Endothelial cell of umbilical vein (primary cell): ENCODE measurements at regions not wholly inside any gene's neighbourhood (a gene's known extent, or its start where the extent isn't known, plus 50 kb on each side); places are given as distances from the start of the nearest gene placed in this dataset.

Experiments used
- BruUV-seq: library from RNA; stranded (reverse); fragments of 400-500 nt; replicated peaks from 2 replicates; lab custom pipeline; 2021; lab: Mats Ljungman, UMichigan
- CTCF ChIA-PET: fragments of 300-600, 350-600 bp; sonication (Branson Sonifier 250); formaldehyde crosslinking; loops from one replicate; lab custom pipeline; 2021; ENCODE audit warnings: antibody characterized with exemption, inconsistent platforms; lab: Charles Lee
- POLR2A ChIA-PET: fragments of 300-600, 350-600 bp; sonication (Branson Sonifier 250); formaldehyde crosslinking; loops from one replicate; lab custom pipeline; 2021; ENCODE audit warnings: antibody characterized with exemption, inconsistent platforms; lab: Charles Lee
- DNase-seq: peaks from one replicate; pipeline ENCODE4 v3.0.0-alpha.2; 2011; ENCODE audit warnings: low read depth, low spot score
- FAIRE-seq: peaks from 2 replicates; lab custom pipeline; 2011; peaks lifted over from hg19 to GRCh38; lab: Jason Lieb, UNC
- H2AFZ ChIP-seq: 2 replicates; pipeline ENCODE4 v1.6.0; 2012; ENCODE audit warnings: low read depth, low read length, control low read depth, inconsistent platforms
- H3K27ac ChIP-seq: 2 replicates; pipeline ENCODE4 v1.5.1; 2011; ENCODE audit warnings: low read depth, mild to moderate bottlenecking, control low read depth, low read length, moderate library complexity; ENCODE audit not compliant: insufficient read depth
- H3K27me3 ChIP-seq, 2 experiments: 2 replicates each; pipeline versions ENCODE4 v1.6.0 to v1.6.1; 2011; ENCODE audit warnings: low read length in 2 of 2, mixed read lengths in 1 of 2; ENCODE audit not compliant: control insufficient read depth in 2 of 2, insufficient read depth in 2 of 2
- H3K36me3 ChIP-seq, 2 experiments: 2 replicates in 1 of 2; 3 replicates in 1 of 2; pipeline ENCODE4 v1.5.1; 2011; ENCODE audit warnings: low read length in 2 of 2, mild to moderate bottlenecking in 1 of 2, moderate library complexity in 1 of 2; ENCODE audit not compliant: control insufficient read depth in 2 of 2, insufficient read depth in 2 of 2; ENCODE audit errors: extremely low read depth in 1 of 2
- H3K4me1 ChIP-seq: 3 replicates; pipeline ENCODE4 v1.5.1; 2011; ENCODE audit warnings: mild to moderate bottlenecking, low read length; ENCODE audit not compliant: control insufficient read depth, insufficient read depth; ENCODE audit errors: extremely low read depth
- H3K4me2 ChIP-seq: 2 replicates; pipeline ENCODE4 v1.6.1; 2011; ENCODE audit warnings: low read length, control low read depth, mixed read lengths; ENCODE audit not compliant: insufficient read depth
- H3K4me3 ChIP-seq, 3 experiments: fragments of 200-600 bp in 1 of 3; sonication (generic), shearing (Covaris generic) in 1 of 3; replicated peaks in 1 of 3; 2 replicates each; pipeline ENCODE4 v1.5.1; 2011 to 2016; ENCODE audit warnings: control low read depth in 3 of 3, low read length in 3 of 3, mild to moderate bottlenecking in 2 of 3, inconsistent platforms in 1 of 3, low read depth in 1 of 3, moderate library complexity in 1 of 3; ENCODE audit not compliant: insufficient read depth in 1 of 3
- H3K79me2 ChIP-seq: 2 replicates; pipeline ENCODE4 v1.6.0; 2012; ENCODE audit warnings: low read length, inconsistent platforms; ENCODE audit not compliant: control insufficient read depth, insufficient read depth
- H3K9ac ChIP-seq: replicated peaks from 2 replicates; pipeline ENCODE3; 2011; ENCODE audit warnings: low read length, control low read depth; ENCODE audit not compliant: insufficient read depth; ENCODE audit errors: extremely low read depth
- H3K9me1 ChIP-seq: replicated peaks from 3 replicates; pipeline ENCODE4 v1.6.0; 2011; ENCODE audit warnings: mild to moderate bottlenecking, low read length; ENCODE audit not compliant: control insufficient read depth, insufficient read depth; ENCODE audit errors: extremely low read depth
- H3K9me3 ChIP-seq: replicated peaks from 2 replicates; pipeline ENCODE4 v1.5.1; 2012; ENCODE audit warnings: low read length, inconsistent platforms; ENCODE audit not compliant: control insufficient read depth, insufficient read depth
- H4K20me1 ChIP-seq: replicated peaks from 2 replicates; pipeline ENCODE3; 2011; ENCODE audit warnings: mild to moderate bottlenecking, low read length; ENCODE audit not compliant: control insufficient read depth, insufficient read depth; ENCODE audit errors: extremely low read depth
- EZH2 ChIP-seq: IDR thresholded peaks from 2 replicates; pipeline ENCODE4 v1.6.1; 2012; ENCODE audit warnings: borderline replicate concordance, low read depth, mild to moderate bottlenecking, moderate library complexity, low read length, inconsistent platforms; ENCODE audit not compliant: severe bottlenecking
- FOS ChIP-seq: IDR thresholded peaks from 2 replicates; pipeline ENCODE4 v1.6.1; 2011; ENCODE audit warnings: mild to moderate bottlenecking, low read length, moderate library complexity, borderline replicate concordance; ENCODE audit not compliant: insufficient read depth
- GATA2 ChIP-seq: IDR thresholded peaks from 2 replicates; pipeline ENCODE4 v1.7.0; 2011; ENCODE audit warnings: low read depth, mild to moderate bottlenecking, moderate library complexity, mixed read lengths, low read length; ENCODE audit not compliant: insufficient read length, insufficient read depth
- JUN ChIP-seq: IDR thresholded peaks from 2 replicates; pipeline ENCODE4 v1.6.1; 2011; ENCODE audit warnings: borderline replicate concordance, low read depth; ENCODE audit not compliant: insufficient read length, insufficient read depth
- MYC ChIP-seq: IDR thresholded peaks from one replicate; pipeline ENCODE4 v1.6.1; 2011; ENCODE audit warnings: mild to moderate bottlenecking, low read depth, low read length
- POLR2A ChIP-seq: IDR thresholded peaks from 2 replicates; pipeline ENCODE4 v1.6.1; 2012; ENCODE audit warnings: low read depth, mild to moderate bottlenecking, control low read depth, low read length
- POLR2AphosphoS5 ChIP-seq: IDR thresholded peaks from 2 replicates; pipeline ENCODE4 v1.6.1; 2012; ENCODE audit warnings: low read depth, mild to moderate bottlenecking, control low read depth, low read length, moderate library complexity; ENCODE audit not compliant: insufficient read depth
- dilution Hi-C: fragments of 300-500 bp; cut with MboI; formaldehyde crosslinking; loops from one replicate; pipeline ENCODE4 v1.15.0; 2019; ENCODE audit warnings: low sequenced_read_pairs; ENCODE audit not compliant: extremely low pct_ligation_motif_present
- intact Hi-C: fragments of 100-400 bp; cut with micrococcal nuclease; formaldehyde crosslinking; loops from one replicate; pipeline ENCODE4 v1.10.0; 2022
- TF ChIP-seq, protein P1 (sequence below): IDR thresholded peaks from 2 replicates; pipeline ENCODE4 v1.6.1; 2011; ENCODE audit not compliant: insufficient read depth, insufficient read length
- TF ChIP-seq, protein P2 (sequence below), 2 donors: IDR thresholded peaks; 1 replicate in 1 of 2; 2 replicates in 1 of 2; pipeline ENCODE4 v1.5.1; 2011; ENCODE audit warnings: low read length in 2 of 2, mild to moderate bottlenecking in 2 of 2, moderate library complexity in 2 of 2, control low read depth in 1 of 2, inconsistent platforms in 1 of 2, low read depth in 1 of 2; ENCODE audit not compliant: insufficient read depth in 1 of 2; ENCODE audit errors: extremely low read depth in 1 of 2

DNA sequence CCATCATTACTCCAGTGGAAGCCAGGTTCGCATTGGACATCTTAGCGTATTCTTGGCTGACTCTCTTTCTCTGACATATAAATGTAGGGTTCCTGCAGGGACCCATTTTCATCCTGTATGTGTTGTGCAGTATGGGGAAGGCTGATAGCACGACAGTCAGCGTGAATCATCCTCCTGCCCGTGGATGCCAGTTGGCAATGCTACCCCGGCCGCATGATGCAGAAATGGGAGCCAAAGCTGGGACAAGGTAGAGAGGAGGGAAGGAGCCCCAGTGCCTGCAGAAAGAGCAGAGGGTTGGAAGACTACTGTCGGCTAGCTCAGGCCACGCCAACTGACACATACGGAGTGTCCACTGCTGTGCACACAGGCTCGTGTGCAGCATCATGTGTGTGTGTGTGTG is 251.6 kb downstream of the SKAP2 start:
- H3K27me3 ChIP-seq, result no peaks in the 10 kb centered on the region
- ChIA-PET POLR2A (no interaction called here), CTCF (interaction anchor here (1.5 kb wide), 1 partner anchor 9 kb away, joined by 4 read pairs; no protein-coding TSS in a partner anchor)
- no peak overlapping the region for H3K9ac ChIP-seq
- TF ChIP-seq, protein P1, sequence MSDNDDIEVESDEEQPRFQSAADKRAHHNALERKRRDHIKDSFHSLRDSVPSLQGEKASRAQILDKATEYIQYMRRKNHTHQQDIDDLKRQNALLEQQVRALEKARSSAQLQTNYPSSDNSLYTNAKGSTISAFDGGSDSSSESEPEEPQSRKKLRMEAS, result no peak
- TF ChIP-seq GATA2 (no peak), MYC (no peak)
- TF ChIP-seq, protein P2, sequence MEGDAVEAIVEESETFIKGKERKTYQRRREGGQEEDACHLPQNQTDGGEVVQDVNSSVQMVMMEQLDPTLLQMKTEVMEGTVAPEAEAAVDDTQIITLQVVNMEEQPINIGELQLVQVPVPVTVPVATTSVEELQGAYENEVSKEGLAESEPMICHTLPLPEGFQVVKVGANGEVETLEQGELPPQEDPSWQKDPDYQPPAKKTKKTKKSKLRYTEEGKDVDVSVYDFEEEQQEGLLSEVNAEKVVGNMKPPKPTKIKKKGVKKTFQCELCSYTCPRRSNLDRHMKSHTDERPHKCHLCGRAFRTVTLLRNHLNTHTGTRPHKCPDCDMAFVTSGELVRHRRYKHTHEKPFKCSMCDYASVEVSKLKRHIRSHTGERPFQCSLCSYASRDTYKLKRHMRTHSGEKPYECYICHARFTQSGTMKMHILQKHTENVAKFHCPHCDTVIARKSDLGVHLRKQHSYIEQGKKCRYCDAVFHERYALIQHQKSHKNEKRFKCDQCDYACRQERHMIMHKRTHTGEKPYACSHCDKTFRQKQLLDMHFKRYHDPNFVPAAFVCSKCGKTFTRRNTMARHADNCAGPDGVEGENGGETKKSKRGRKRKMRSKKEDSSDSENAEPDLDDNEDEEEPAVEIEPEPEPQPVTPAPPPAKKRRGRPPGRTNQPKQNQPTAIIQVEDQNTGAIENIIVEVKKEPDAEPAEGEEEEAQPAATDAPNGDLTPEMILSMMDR (IDR thresholded peaks at IDR 0.05; ENCODE audit: extremely low read depth in 1 of 2, insufficient read depth in 1 of 2, low read depth in 1 of 2, low read length in 2 of 2), result no peak
- no peak overlapping the region for H3K4me3 ChIP-seq
- DNase-seq, result no peak
- BruUV-seq, result no TSS peak
- H3K79me2 ChIP-seq, result no peaks in the 10 kb centered on the region
- dilution Hi-C loops, result no loop called here
- H3K4me1 ChIP-seq, result no peaks in the 10 kb centered on the region
- intact Hi-C loops, result no loop called here
- H2AFZ ChIP-seq, result no peak overlapping the region
- H3K9me3 ChIP-seq, result no peaks in the 10 kb centered on the region
- FAIRE-seq, result no peak
- H3K4me2 ChIP-seq, result no peak overlapping the region
- H3K27ac ChIP-seq, result no peak overlapping the region
- no peaks in the 10 kb centered on the region for H3K36me3 ChIP-seq
- no peaks in the 10 kb centered on the region for H3K9me1 ChIP-seq
- no peaks in the 10 kb centered on the region for H4K20me1 ChIP-seq

DNA sequence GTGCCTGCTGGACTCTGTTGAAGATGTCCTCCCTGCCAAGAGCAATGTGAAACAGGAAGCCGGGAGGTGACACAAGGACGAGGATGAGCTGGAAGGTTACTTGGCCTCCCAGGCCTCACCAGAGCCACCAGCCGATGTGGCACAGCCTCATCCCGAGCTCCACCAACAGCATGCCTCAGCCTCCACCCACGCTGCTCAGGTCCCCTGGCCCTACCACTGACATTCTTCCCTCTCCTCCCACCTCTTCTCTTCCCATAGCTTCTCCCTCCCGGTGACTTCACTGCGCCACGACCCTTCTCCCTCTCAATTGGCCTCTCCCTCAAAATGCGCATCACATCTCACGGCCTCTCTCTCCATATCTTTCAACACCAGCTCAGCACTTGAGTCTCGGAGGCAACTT is 249.9 kb downstream of the SKAP2 start:
- dilution Hi-C loops, result no loop called here

More for the DNA sequence above, 249.9 kb downstream of the SKAP2 start:
- H3K9me1 ChIP-seq, result no peaks in the 10 kb centered on the region
- ChIA-PET CTCF (no interaction called here), POLR2A (no interaction called here)
- intact Hi-C loops, result no loop called here
- H3K27me3 ChIP-seq, result no peaks in the 10 kb centered on the region
- H3K4me1 ChIP-seq, result no peaks in the 10 kb centered on the region
- H3K27ac ChIP-seq, result no peak overlapping the region
- no peak overlapping the region for H3K4me2 ChIP-seq
- no peaks in the 10 kb centered on the region for H3K9me3 ChIP-seq
- no peaks in the 10 kb centered on the region for H4K20me1 ChIP-seq
- H3K36me3 ChIP-seq, result no peaks in the 10 kb centered on the region
- TF ChIP-seq POLR2A, result no peak
- TF ChIP-seq POLR2AphosphoS5, result no peak
- TF ChIP-seq MYC, result no peak
- TF ChIP-seq GATA2, result no peak
- no peak for TF ChIP-seq FOS
- TF ChIP-seq, protein P1, result no peak
- no peak for TF ChIP-seq EZH2
- TF ChIP-seq, protein P2 (IDR thresholded peaks at IDR 0.05; ENCODE audit: extremely low read depth in 1 of 2, insufficient read depth in 1 of 2, low read depth in 1 of 2, low read length in 2 of 2), result no peak
- no peak for TF ChIP-seq JUN
- FAIRE-seq, result no peak
- no peak overlapping the region for H3K4me3 ChIP-seq
- no peak overlapping the region for H2AFZ ChIP-seq
- H3K79me2 ChIP-seq, result no peaks in the 10 kb centered on the region
- no TSS peak for BruUV-seq
- no peak overlapping the region for H3K9ac ChIP-seq
- no peak for DNase-seq
